ENCODE measurements at regions not wholly inside any gene's neighbourhood (a gene's known extent, or its start where the extent isn't known, plus 50 kb on each side); places are given as distances from the start of the nearest gene placed in this dataset.

DNA sequence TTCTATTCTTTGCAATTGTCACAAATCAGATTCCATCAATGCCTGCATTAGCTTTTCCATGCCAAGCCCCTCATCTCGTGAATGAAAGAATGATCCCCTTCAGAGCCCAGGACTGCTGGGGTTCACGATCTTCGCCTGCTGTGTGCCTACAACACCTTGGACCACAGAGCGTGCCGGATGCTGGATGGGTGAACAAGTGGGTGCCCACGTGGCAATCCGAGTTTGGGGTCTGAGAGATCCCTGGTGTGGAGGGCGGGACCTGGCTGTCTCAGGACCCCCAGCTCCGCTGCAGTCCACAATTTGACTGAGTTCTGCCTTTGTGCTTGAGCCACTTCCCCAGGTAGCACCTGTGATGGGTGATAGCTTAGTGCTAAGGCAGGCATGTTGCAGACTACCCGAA is 317.0 kb downstream of the GALR1 start:
- Histone ChIP-seq H3K27ac (ENCODE audit: low read length) (no peak overlapping the region), H3K9me3 (ENCODE audit: insufficient read depth, low read length) (0 out of 2 replicates have a peak, but pooled peaks cover 4% of the 10 kb centered on the region), H3K4me3 (ENCODE audit: low read length) (no peak overlapping the region), H2AFZ (ENCODE audit: low read depth, low read length) (no peak overlapping the region), H3K4me2 (ENCODE audit: low read length) (no peak overlapping the region), H3K27me3 (ENCODE audit: low read depth, low read length) (peaks cover 21% of the 10 kb centered on the region; the same call in 1 of the 2 replicates), H3K36me3 (replicated peaks; ENCODE audit: low read depth, low read length) (no peaks in the 10 kb centered on the region), H3K9ac (ENCODE audit: low read length) (no peak overlapping the region), H3K79me2 (ENCODE audit: low read length) (no peaks in the 10 kb centered on the region), H3K4me1 (ENCODE audit: low read length) (no peaks in the 10 kb centered on the region), H4K20me1 (ENCODE audit: insufficient read depth, low read length) (no peaks in the 10 kb centered on the region)
- TF ChIP-seq EZH2phosphoT487 (IDR thresholded peaks at IDR 0.05; ENCODE audit: low read depth): no peak
- TF ChIP-seq, protein P1, sequence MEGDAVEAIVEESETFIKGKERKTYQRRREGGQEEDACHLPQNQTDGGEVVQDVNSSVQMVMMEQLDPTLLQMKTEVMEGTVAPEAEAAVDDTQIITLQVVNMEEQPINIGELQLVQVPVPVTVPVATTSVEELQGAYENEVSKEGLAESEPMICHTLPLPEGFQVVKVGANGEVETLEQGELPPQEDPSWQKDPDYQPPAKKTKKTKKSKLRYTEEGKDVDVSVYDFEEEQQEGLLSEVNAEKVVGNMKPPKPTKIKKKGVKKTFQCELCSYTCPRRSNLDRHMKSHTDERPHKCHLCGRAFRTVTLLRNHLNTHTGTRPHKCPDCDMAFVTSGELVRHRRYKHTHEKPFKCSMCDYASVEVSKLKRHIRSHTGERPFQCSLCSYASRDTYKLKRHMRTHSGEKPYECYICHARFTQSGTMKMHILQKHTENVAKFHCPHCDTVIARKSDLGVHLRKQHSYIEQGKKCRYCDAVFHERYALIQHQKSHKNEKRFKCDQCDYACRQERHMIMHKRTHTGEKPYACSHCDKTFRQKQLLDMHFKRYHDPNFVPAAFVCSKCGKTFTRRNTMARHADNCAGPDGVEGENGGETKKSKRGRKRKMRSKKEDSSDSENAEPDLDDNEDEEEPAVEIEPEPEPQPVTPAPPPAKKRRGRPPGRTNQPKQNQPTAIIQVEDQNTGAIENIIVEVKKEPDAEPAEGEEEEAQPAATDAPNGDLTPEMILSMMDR (IDR thresholded peaks at IDR 0.05; ENCODE audit: low read depth, low read length): no peak

DNA sequence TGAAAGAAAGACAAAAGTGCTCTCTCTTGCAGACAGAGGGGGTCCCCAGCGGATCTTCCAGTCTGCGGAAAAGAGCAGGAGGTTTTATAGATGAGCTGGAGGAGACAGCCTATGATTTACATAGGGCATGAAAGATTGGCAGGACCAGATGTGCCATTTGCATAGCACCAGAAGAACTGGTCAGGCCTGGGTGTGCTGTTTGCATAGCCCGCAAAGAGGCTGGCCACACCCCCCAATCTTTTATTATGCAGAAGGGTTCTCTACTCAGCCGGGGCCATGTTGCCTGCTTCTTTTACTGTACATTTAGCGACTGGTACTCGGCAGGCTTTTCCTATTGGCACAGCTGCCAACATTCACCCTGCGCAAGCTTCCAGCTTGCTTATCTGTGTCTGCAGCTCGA is 317.6 kb downstream of the GALR1 start:
- Histone ChIP-seq H3K79me2 (ENCODE audit: low read length) (no peaks in the 10 kb centered on the region), H3K9ac (ENCODE audit: low read length) (no peak overlapping the region), H3K27me3 (ENCODE audit: low read depth, low read length) (peaks cover 16% of the 10 kb centered on the region; the same call in 1 of the 2 replicates), H3K27ac (ENCODE audit: low read length) (no peak overlapping the region), H3K4me3 (ENCODE audit: low read length) (no peak overlapping the region), H2AFZ (ENCODE audit: low read depth, low read length) (no peak overlapping the region), H3K4me1 (ENCODE audit: low read length) (no peaks in the 10 kb centered on the region), H3K4me2 (ENCODE audit: low read length) (no peak overlapping the region), H3K36me3 (replicated peaks; ENCODE audit: low read depth, low read length) (no peaks in the 10 kb centered on the region), H4K20me1 (ENCODE audit: insufficient read depth, low read length) (no peaks in the 10 kb centered on the region), H3K9me3 (ENCODE audit: insufficient read depth, low read length) (0 out of 2 replicates have a peak, but pooled peaks cover 4% of the 10 kb centered on the region)
- TF ChIP-seq, protein P1 (IDR thresholded peaks at IDR 0.05; ENCODE audit: low read depth, low read length): no peak
- TF ChIP-seq EZH2phosphoT487 (IDR thresholded peaks at IDR 0.05; ENCODE audit: low read depth): no peak

DNA sequence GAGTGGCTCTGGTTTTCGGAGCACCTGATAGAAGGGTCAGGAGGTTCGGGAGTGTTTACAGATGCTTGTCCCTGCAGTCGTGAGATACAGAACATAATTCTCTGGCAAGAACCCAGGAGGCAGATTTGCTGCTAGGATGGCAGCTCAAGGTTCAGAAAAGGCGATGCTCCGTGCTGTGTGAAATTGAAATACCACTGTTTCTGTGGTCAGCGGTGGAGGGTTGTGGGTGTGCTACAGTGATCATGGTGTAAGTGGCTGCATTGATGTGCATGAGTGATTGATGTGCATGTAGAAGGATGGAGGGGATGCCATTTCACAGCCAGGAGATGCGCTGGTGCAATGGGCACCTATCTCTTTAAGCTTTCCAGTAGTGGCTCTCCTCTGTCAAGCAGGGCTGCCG is 322.1 kb downstream of the GALR1 start:
- Histone ChIP-seq H3K79me2 (ENCODE audit: low read length) (no peaks in the 10 kb centered on the region), H2AFZ (ENCODE audit: low read depth, low read length) (no peak overlapping the region), H3K27me3 (ENCODE audit: low read depth, low read length) (0 out of 2 replicates have a peak, but pooled peaks cover 2% of the 10 kb centered on the region), H3K36me3 (replicated peaks; ENCODE audit: low read depth, low read length) (no peaks in the 10 kb centered on the region), H4K20me1 (ENCODE audit: insufficient read depth, low read length) (no peaks in the 10 kb centered on the region), H3K4me1 (ENCODE audit: low read length) (no peaks in the 10 kb centered on the region), H3K4me3 (ENCODE audit: low read length) (no peak overlapping the region), H3K9me3 (ENCODE audit: insufficient read depth, low read length) (0 out of 2 replicates have a peak, but pooled peaks cover 4% of the 10 kb centered on the region), H3K9ac (ENCODE audit: low read length) (no peak overlapping the region), H3K27ac (ENCODE audit: low read length) (no peak overlapping the region), H3K4me2 (ENCODE audit: low read length) (no peak overlapping the region)
- no peak for TF ChIP-seq EZH2phosphoT487 (IDR thresholded peaks at IDR 0.05; ENCODE audit: low read depth)
- TF ChIP-seq, protein P1 (IDR thresholded peaks at IDR 0.05; ENCODE audit: low read depth, low read length): no peak

DNA sequence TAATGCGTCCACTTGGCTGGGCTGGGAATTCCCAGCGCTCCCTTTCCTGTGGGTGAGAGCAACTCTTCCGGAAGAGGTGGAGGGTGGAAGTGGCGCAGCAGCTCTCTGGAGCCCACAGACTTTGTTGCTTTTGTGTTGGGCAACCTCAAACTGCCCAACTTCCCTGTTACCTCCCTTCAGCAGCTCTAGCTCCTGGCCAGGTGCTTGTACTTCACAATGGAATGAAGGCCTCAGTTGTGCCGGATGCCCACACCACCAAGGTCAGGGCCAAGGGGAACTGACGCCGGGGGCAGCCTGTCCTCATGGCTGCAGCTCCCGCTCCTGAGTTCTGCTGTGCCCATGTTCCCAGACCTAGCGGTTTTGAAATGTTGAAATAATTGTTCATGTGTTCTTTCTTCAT is 322.9 kb downstream of the GALR1 start:
- no peak for TF ChIP-seq EZH2phosphoT487 (IDR thresholded peaks at IDR 0.05; ENCODE audit: low read depth)
- TF ChIP-seq, protein P1 (IDR thresholded peaks at IDR 0.05; ENCODE audit: low read depth, low read length): no peak
- Histone ChIP-seq H3K36me3 (replicated peaks; ENCODE audit: low read depth, low read length) (no peaks in the 10 kb centered on the region), H3K4me1 (ENCODE audit: low read length) (no peaks in the 10 kb centered on the region), H3K9me3 (ENCODE audit: insufficient read depth, low read length) (0 out of 2 replicates have a peak, but pooled peaks cover 4% of the 10 kb centered on the region), H3K4me3 (ENCODE audit: low read length) (no peak overlapping the region), H3K4me2 (ENCODE audit: low read length) (no peak overlapping the region), H4K20me1 (ENCODE audit: insufficient read depth, low read length) (no peaks in the 10 kb centered on the region), H2AFZ (ENCODE audit: low read depth, low read length) (no peak overlapping the region), H3K9ac (ENCODE audit: low read length) (no peak overlapping the region), H3K27me3 (ENCODE audit: low read depth, low read length) (0 out of 2 replicates have a peak, but pooled peaks cover 2% of the 10 kb centered on the region), H3K27ac (ENCODE audit: low read length) (no peak overlapping the region), H3K79me2 (ENCODE audit: low read length) (no peaks in the 10 kb centered on the region)
